HG02678 (cell line): ENCODE measurements at regions not wholly inside any gene's neighbourhood (a gene's known extent, or its start where the extent isn't known, plus 50 kb on each side); places are given as distances from the start of the nearest gene placed in this dataset.
"Not testable (repeated sequence)": the region's sequence is repeated elsewhere in the genome, so short reads cannot be mapped to it uniquely, and the experiment has no call there.

Experiments used
- ATAC-seq: cut with Tn5 transposase; IDR thresholded peaks from one replicate; pipeline ENCODE4 v1.9.1; 2021; ENCODE audit warnings: mild to moderate bottlenecking, moderate library complexity; ENCODE audit not compliant: unreplicated experiment

- ATAC-seq = no peak
Observed at GRCh38 chrX:124690495-124690894, 344.1 kb downstream of the SH2D1A start.

GRCh38 chrX:124699876-124700275 lies 353.5 kb downstream of the SH2D1A start:
- no peak for ATAC-seq

DNA sequence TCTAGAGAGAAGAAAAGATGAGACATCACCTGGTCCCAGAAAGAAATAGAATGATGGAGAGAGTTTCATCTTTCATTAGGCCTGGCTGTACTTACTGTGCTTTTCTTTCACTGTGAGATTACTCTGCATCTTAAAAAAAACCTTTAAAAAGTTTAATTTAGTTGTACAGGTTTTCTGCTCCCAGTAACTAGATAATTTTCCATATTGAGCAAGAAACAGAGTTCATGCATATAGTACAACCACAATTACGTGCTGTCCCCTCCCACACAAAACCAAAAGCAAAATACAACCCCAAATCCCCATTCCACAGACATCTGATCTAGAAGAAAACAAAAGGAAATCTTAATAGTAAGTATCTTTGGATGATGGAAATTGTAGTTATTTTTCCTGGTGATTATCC lies 371.2 kb downstream of the SH2D1A start:
- ATAC-seq = no peak

GRCh38 chrX:124719060-124719459 lies 372.7 kb downstream of the SH2D1A start:
- ATAC-seq = no peak

DNA sequence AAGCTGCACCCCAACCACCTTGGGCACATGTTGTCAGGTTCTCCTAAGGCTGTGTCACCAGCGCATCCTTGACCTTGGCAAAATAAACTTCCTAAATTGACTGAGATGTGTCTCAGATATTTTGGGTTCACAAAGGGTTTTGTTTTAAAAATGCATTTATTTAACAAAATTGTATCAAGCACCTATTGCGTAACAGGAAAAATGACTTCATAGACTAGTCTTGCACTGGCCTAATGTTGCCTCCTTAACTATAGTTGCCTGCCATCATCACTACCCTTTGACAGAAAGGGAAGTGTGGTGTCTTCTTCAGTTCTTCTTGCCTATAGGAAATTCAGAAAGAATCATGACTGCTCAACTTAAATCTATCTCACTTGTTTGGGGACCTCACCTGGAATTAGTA lies 374.2 kb downstream of the SH2D1A start:
- no peak for ATAC-seq

DNA sequence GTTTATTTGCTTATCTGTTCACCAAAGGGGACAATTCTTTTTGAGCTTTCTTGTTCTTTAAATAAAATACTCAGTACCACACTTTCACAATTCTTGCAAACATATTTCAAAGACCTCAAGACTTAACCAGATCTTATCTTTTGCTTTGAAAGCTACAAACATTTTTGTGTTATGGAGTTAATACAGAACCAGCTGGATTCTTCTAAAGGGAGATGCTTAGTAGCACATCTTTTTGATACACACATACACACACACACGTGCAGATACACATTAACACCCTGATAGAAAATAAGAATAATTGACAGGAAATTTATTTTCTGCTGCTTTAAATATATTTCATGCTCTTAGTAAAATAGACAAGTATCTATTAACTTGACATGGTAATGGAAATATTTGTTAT lies 379.1 kb downstream of the SH2D1A start:
- no peak for ATAC-seq

- no peak for ATAC-seq
Observed at GRCh38 chrX:124726292-124726691, 379.9 kb downstream of the SH2D1A start.

GRCh38 chrX:124726881-124727280 lies 380.5 kb downstream of the SH2D1A start:
- no peak for ATAC-seq

GRCh38 chrX:124736553-124737270 lies 390.3 kb downstream of the SH2D1A start:
- ATAC-seq = no peak

DNA sequence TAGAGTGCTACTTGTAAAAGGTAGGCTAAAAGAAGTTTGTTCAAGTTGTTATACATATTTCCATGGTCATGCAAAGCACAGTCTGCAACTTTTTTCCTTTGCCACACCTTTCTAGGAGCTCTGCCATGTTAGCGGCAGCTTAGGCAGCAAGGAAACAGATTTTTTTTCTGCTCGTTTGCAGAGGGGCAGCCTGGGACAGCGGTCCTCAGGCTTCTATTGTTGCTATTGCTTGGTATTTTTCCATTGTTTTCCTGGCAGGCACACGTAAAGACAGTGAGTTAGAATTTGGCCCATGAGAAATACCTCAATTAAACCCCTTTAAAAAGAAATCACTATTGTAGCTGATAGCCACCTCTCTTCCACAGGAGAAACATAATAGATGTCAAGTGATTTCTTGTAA lies 391.4 kb downstream of the SH2D1A start:
- ATAC-seq = no peak

DNA sequence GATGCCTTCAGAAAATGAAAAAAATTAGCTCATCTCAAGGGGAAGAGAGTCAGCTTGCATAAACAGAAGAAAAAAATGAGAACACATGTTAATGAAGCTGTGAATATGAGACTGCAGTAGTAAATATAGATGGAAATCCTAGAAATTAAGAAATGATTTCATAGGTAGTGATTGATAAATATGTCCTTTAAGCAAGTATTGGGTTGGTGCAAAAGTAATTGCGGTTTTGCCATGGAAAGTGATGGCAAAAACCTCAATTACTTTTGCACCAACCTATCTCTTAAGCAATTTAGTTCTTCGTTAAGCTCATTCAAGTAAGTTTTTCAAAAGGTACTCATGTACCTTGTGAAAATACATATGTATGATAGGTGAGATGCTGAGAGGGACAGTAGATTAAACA lies 400.9 kb downstream of the SH2D1A start:
- no peak for ATAC-seq

DNA sequence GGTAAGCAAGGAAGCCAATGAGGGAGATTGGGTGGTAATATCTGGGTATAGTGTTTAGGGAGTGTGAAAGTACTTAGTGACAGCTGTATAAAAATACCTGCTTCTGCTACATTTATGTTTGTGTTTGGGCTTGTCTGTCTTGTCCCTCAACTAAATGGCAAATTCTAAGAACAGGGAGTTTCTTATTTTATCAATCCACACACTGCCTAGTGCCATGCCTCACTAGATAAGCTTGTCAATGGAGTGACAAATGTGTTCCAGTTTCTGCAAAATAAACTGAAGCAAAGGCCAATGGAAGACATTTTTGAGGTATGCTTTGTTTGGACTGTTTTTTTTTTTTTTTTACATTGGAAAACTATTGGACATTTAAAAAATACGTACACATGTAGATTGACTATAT lies 418.0 kb downstream of the SH2D1A start:
- no peak for ATAC-seq

DNA sequence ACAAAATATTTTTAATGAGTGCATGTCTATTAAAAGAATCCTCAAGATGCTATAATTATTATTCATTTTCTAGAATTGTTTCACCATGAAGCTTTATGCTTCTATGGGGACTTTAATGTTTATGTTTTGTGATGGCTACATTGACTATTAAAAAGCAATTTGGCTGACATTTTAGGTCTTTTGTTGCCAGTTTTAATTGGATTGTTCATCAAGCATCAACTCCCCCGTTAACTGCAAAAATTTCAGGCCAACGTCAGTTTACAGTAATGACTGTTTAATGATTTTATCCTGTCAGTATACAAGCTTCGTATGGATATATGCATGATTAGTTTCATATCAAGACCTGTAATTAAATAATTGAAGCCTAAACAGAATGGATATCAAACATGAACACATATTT lies 422.8 kb downstream of the SH2D1A start:
- no peak for ATAC-seq

DNA sequence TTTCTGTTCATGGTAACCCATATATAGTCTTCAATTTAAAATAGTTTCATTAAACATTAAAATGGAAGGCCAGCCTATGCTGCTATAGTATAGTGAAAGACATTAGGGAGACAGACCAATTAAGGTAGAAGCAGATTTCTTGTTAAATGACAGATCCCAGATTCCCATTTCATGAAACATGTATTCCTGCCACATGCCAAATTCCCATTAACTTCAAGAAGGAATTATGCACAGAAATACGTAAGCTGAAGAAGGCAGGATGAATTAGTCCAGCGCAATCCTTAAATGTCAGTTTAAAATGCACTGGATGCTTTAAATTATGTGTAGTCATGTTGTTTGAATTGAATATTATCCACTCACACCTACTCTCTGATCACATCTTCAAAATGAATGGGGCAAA lies 424.9 kb downstream of the SH2D1A start:
- no peak for ATAC-seq

- ATAC-seq = not testable (repeated sequence)
Observed at GRCh38 chrX:124788253-124788652, 441.9 kb downstream of the SH2D1A start.

GRCh38 chrX:124789874-124790273 lies 443.5 kb downstream of the SH2D1A start:
- not testable (repeated sequence) for ATAC-seq

GRCh38 chrX:124791492-124792095 lies 445.2 kb downstream of the SH2D1A start:
- no peak for ATAC-seq

DNA sequence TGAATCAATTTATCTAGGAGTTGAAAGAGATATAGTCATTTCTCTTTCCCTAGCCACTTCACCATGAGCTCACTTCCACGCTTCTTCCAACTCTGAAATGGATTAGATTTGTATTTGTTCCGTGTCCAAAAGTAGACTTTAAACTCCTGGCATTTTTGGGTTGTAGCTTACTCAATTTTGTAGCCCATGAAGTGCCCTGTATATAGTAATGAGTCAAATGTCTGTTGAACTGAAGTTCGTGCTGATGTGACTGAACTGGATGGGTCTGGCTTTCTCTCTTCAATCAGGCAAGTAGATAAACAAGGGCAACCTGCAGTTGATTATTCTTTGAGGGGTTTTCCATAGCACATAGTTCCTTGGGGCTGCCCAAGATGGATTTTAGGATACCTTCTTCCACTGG lies 450.6 kb downstream of the SH2D1A start:
- no peak for ATAC-seq

DNA sequence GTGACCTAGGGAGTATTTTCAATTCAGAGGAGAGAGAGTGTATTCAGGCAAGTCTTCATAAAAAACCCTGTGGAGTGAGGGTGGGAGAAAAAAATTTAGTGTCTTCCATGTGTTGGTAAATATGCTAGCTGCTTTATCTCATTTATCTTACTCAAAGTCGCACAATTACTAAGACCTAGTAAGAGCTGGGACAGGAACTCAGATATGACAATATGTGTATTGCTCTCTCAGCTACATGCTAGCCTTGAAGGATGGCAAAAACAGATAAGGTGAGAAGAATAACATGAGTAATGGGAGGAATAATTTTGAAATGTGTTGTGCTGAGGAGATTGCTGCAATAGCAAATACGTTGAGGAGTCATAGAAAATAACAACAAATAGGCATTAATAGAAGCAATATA lies 458.6 kb downstream of the SH2D1A start:
- no peak for ATAC-seq

DNA sequence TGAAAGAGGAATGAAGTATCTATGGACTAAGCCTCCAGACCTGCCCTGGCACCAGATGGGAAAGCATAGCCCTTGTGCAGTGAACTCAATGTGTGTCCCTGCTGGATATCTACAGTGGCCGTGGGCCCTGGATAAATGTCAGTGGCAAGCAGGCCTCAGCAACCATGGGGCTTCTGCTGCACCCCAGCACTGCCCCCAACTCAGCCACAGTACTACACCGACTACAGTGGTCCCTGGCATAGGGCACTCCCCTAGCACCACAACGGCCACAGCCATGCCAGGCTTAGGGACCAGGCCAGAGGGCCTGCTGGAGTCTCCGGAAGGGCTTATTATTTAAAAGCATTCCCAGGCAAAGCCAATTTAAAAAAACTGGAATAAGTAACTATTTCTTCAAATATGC lies 459.1 kb downstream of the SH2D1A start:
- no peak for ATAC-seq

DNA sequence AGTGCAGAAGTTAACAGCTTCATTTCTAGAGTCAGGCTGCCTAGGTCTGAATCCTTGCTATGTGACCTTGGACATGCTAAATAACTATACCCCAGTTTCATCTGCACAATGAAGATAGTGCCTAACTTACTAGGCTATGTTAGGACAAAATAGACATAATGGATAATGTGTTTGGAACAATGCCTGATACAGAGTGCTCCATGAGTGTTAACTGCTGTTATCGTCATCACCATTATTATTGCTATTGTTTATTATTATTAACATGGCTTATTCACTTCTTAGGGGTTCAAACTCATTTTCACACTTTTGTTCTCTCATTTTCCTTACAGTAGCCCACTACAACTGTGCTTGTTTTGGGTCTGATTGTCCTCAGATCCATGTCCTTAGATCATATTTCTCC lies 467.7 kb downstream of the SH2D1A start:
- no peak for ATAC-seq

DNA sequence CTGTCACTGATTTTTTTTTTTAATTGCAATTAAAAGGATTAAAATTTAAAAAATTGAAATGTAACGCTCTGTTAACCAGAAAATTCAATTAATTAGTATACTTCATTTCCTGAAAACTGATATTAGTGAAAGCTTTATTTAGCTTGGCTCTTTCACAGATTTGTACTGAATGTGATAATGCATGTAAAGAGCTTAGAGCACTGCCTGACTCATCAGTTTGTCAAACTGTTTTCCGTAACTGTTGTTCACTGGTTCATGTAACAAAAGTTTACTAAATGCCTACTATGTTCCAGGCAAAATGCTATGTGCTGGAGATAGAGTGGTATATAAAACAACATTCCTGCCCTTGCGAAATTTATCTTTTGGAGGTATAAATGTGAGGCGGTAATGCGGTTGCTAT lies 471.7 kb downstream of the SH2D1A start:
- ATAC-seq = no peak

DNA sequence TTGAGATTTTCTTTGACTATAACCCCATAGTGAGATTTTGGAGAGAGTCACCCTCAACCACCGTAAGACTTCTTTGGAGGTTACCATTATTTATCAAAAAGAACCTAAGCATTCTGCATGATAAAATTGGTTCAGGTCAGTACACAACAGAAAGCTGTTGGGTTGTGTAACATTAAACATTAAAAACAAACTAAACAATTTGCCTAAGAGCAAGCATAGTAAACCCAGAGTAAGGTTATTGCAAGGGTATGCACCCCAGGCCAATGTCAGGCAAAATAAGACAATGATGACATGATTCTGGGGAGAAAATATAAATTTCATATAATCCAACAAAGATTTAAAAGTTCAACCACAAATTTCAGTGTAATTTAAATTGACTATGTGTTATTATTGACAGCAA lies 472.4 kb downstream of the SH2D1A start:
- no peak for ATAC-seq
